ENCODE measurements at regions not wholly inside any gene's neighbourhood (a gene's known extent, or its start where the extent isn't known, plus 50 kb on each side); places are given as distances from the start of the nearest gene placed in this dataset.
"Not testable (repeated sequence)": the region's sequence is repeated elsewhere in the genome, so short reads cannot be mapped to it uniquely, and the experiment has no call there.

- Histone ChIP-seq H3K9me3 (ENCODE audit: control insufficient read depth, low read length) (no peaks in the 10 kb centered on the region), H3K4me3 (ENCODE audit: low read length) (no peak overlapping the region), H3K27me3 (ENCODE audit: control insufficient read depth, insufficient read depth, low read length, poor library complexity, severe bottlenecking) (no peaks in the 10 kb centered on the region), H3K27ac (ENCODE audit: low read depth, low read length) (no peak overlapping the region), H3K36me3 (ENCODE audit: control insufficient read depth, insufficient read depth, low read length) (no peaks in the 10 kb centered on the region), H3K9ac (ENCODE audit: extremely low read depth, low read length, poor library complexity, severe bottlenecking) (no peak overlapping the region), H3K4me1 (ENCODE audit: control insufficient read depth, insufficient read depth, low read length) (no peaks in the 10 kb centered on the region)
- Mint-ChIP-seq H3K36me3 (ENCODE audit: low read depth) (no peaks in the 10 kb centered on the region), H3K27me3 (ENCODE audit: insufficient read depth) (no peaks in the 10 kb centered on the region), H3K4me1 (peaks cover 4% of the 10 kb centered on the region), H3K27ac (no peak overlapping the region), H3K4me3 (no peak overlapping the region), H3K9me3 (peaks cover 5% of the 10 kb centered on the region)
- WGBS, 2 experiments (ENCODE audit: insufficient coverage in 1 of 2, insufficient read length in 1 of 2) = 88% methylated on average over 2 of the region's 2 CpGs; no CpG with 5 or more reads in 1 of the 2 experiments
- DNase-seq = no peak
- TF ChIP-seq CTCF (conservative IDR thresholded peaks at IDR 0.05) = no peak
Measured at GRCh38 chr18:1542230-1542774, 637.6 kb downstream of the ADCYAP1 start.

- H3K9me3 Mint-ChIP-seq = peaks cover 4% of the 10 kb centered on the region
- Histone ChIP-seq H3K4me1 (ENCODE audit: control insufficient read depth, insufficient read depth, low read length) (no peaks in the 10 kb centered on the region), H3K27me3 (ENCODE audit: control insufficient read depth, insufficient read depth, low read length, poor library complexity, severe bottlenecking) (no peaks in the 10 kb centered on the region), H3K9ac (ENCODE audit: extremely low read depth, low read length, poor library complexity, severe bottlenecking) (no peak overlapping the region), H3K36me3 (ENCODE audit: control insufficient read depth, insufficient read depth, low read length) (no peaks in the 10 kb centered on the region), H3K4me3 (ENCODE audit: low read length) (no peak overlapping the region), H3K27ac (ENCODE audit: low read depth, low read length) (no peak overlapping the region), H3K9me3 (ENCODE audit: control insufficient read depth, low read length) (no peaks in the 10 kb centered on the region)
- H3K27me3 Mint-ChIP-seq (ENCODE audit: insufficient read depth) = no peaks in the 10 kb centered on the region
- DNase-seq = no peak
- 80 to 88% methylated on average over 2 to 3 of the region's 3 CpGs for WGBS, 2 experiments (ENCODE audit: insufficient coverage in 1 of 2, insufficient read length in 1 of 2)
- no peak overlapping the region for H3K4me3 Mint-ChIP-seq
- TF ChIP-seq CTCF (conservative IDR thresholded peaks at IDR 0.05) = no peak
- no peak overlapping the region for H3K27ac Mint-ChIP-seq
- no peaks in the 10 kb centered on the region for H3K36me3 Mint-ChIP-seq (ENCODE audit: low read depth)
- H3K4me1 Mint-ChIP-seq = peaks cover 4% of the 10 kb centered on the region
Measured at GRCh38 chr18:1544016-1544415, 639.3 kb downstream of the ADCYAP1 start.

- H3K4me3 Mint-ChIP-seq; H3K4me1 ChIP-seq (ENCODE audit: control insufficient read depth, insufficient read depth, low read length); H3K27ac Mint-ChIP-seq; H3K27me3 ChIP-seq (ENCODE audit: control insufficient read depth, insufficient read depth, low read length, poor library complexity, severe bottlenecking); H3K4me3 ChIP-seq (ENCODE audit: low read length); H3K9me3 Mint-ChIP-seq; H3K27me3 Mint-ChIP-seq (ENCODE audit: insufficient read depth); H3K4me1 Mint-ChIP-seq; H3K36me3 Mint-ChIP-seq (ENCODE audit: low read depth); H3K9ac ChIP-seq (ENCODE audit: extremely low read depth, low read length, poor library complexity, severe bottlenecking); H3K27ac ChIP-seq (ENCODE audit: low read depth, low read length); H3K9me3 ChIP-seq (ENCODE audit: control insufficient read depth, low read length); DNase-seq; H3K36me3 ChIP-seq (ENCODE audit: control insufficient read depth, insufficient read depth, low read length): not testable (repeated sequence)
- 93% methylated on average over 1 of the region's 1 CpG; no CpG with 5 or more reads in 1 of the 2 experiments for WGBS, 2 experiments (ENCODE audit: insufficient coverage in 1 of 2, insufficient read length in 1 of 2)
Measured at GRCh38 chr18:1557711-1558110, 653.0 kb downstream of the ADCYAP1 start.

- H3K27me3 ChIP-seq (ENCODE audit: control insufficient read depth, insufficient read depth, low read length, poor library complexity, severe bottlenecking) = no peaks in the 10 kb centered on the region
- H3K27me3 Mint-ChIP-seq (ENCODE audit: insufficient read depth) = peaks cover 9% of the 10 kb centered on the region
Measured at GRCh38 chr18:1559563-1559962, 654.9 kb downstream of the ADCYAP1 start.

More at GRCh38 chr18:1559563-1559962, 654.9 kb downstream of the ADCYAP1 start:
- Mint-ChIP-seq H3K27ac (no peak overlapping the region), H3K9me3 (no peaks in the 10 kb centered on the region), H3K36me3 (ENCODE audit: low read depth) (no peaks in the 10 kb centered on the region), H3K4me3 (no peak overlapping the region), H3K4me1 (no peaks in the 10 kb centered on the region)
- Histone ChIP-seq H3K36me3 (ENCODE audit: control insufficient read depth, insufficient read depth, low read length) (no peaks in the 10 kb centered on the region), H3K9ac (ENCODE audit: extremely low read depth, low read length, poor library complexity, severe bottlenecking) (no peak overlapping the region), H3K4me1 (ENCODE audit: control insufficient read depth, insufficient read depth, low read length) (no peaks in the 10 kb centered on the region), H3K27ac (ENCODE audit: low read depth, low read length) (no peak overlapping the region), H3K9me3 (ENCODE audit: control insufficient read depth, low read length) (no peaks in the 10 kb centered on the region), H3K4me3 (ENCODE audit: low read length) (no peak overlapping the region)
- 82% methylated on average over 3 of the region's 3 CpGs; no CpG with 5 or more reads in 1 of the 2 experiments for WGBS, 2 experiments (ENCODE audit: insufficient coverage in 1 of 2, insufficient read length in 1 of 2)
- DNase-seq = peak; percentile 63
- peak; percentile 49 for TF ChIP-seq CTCF (conservative IDR thresholded peaks at IDR 0.05)
